GM12873 (cell line): ENCODE measurements at regions not wholly inside any gene's neighbourhood (a gene's known extent, or its start where the extent isn't known, plus 50 kb on each side); places are given as distances from the start of the nearest gene placed in this dataset.

Experiments
- TF ChIP-seq, protein P1 (sequence below): IDR thresholded peaks from 2 replicates; pipeline ENCODE4 v1.5.1; 2012; ENCODE audit warnings: low read depth, mild to moderate bottlenecking, moderate library complexity, low read length, control low read depth; ENCODE audit not compliant: insufficient read depth; ENCODE audit errors: missing control alignments

DNA sequence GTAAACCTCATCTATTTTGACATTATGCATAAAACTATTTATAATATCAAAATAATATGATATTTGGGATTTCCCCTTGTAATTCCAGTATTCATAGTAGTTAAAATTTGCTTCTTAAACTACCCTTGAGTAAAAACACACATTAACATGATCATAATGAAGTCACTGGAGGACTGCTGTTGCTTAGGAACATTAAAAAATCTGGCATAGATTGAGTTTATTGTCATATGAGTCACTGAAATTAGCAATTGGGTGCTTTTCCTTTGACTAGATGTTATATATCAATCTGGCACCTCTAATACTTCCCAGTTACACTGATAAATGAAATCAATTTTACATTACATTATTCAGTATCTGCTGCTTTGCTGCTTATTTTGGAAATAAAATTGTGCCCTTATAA is 57.0 kb upstream of the ZC3H15 start:
- TF ChIP-seq, protein P1, sequence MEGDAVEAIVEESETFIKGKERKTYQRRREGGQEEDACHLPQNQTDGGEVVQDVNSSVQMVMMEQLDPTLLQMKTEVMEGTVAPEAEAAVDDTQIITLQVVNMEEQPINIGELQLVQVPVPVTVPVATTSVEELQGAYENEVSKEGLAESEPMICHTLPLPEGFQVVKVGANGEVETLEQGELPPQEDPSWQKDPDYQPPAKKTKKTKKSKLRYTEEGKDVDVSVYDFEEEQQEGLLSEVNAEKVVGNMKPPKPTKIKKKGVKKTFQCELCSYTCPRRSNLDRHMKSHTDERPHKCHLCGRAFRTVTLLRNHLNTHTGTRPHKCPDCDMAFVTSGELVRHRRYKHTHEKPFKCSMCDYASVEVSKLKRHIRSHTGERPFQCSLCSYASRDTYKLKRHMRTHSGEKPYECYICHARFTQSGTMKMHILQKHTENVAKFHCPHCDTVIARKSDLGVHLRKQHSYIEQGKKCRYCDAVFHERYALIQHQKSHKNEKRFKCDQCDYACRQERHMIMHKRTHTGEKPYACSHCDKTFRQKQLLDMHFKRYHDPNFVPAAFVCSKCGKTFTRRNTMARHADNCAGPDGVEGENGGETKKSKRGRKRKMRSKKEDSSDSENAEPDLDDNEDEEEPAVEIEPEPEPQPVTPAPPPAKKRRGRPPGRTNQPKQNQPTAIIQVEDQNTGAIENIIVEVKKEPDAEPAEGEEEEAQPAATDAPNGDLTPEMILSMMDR, result no peak

DNA sequence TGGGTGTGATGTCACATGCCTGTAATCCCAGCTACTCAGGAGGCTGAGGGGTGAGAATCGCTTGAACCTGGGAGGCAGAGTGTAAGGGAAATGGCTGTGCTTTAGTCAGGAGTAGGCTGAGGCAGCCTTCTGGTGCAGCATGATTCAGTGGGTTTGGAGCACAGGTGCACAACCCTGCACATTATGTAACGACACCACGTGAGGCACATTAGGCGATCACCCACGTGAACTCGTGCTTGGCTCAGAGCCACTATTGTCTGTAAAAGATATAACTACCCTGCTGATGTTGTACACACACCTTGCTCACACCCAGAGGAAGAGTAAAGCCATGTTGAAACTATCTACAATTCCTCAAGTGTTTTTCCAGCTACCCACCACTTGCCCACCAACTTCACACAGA is 54.8 kb upstream of the ZC3H15 start:
- TF ChIP-seq, protein P1, result no peak

DNA sequence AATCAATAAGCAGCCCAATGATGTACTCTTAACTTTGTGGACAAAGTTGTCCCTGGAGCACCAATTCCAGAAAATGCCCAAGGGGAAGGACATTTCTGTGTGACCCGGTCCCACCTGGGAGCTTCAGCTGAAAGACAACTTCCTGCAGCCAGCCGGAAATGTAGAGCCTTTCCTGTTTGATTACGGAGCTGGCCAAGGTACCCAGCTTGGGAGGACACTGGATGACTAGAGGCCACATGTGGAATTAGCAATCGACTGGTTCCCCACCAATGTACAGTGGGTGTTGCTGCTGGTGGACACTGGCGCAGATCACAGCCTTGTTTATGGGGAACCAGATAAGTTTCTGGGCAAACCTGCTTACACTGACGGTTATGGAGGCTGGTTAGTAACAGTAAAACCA is 53.0 kb upstream of the ZC3H15 start:
- TF ChIP-seq, protein P1, result no peak

DNA sequence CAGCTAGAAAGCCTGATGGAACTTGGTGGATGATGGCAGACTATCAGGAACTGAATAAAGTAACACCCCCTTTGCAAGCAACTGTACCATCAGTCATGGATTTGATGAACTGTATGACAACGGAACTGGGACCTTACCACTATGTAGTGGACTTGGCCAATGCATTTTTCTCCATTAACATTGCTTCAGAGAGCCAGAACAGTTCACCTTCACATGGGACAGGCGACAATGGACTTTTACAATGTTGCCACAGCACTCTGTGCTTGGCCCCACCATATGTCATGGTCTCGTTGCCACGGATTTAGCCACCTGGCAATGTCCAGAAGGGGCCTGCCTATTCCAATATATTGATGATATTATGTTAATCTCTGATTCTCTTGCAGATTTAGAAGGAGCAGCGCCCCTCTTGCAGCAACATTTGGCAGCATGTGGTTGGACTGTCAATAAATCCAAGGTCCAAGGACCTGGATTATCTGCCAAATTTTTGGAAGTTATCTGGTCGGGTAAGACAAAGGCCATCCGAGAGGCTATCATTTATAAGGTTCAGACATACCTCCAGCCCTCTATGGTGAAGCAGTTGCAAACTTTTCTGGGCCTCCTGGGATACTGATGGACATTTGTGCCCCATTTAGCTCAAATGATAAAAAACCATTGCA is 52.2 kb upstream of the ZC3H15 start:
- TF ChIP-seq, protein P1, result no peak
